Lower leg skin (tissue), 3 donors: ENCODE measurements at regions not wholly inside any gene's neighbourhood (a gene's known extent, or its start where the extent isn't known, plus 50 kb on each side); places are given as distances from the start of the nearest gene placed in this dataset.

Source experiments
- CTCF ChIP-seq, 3 donors: fragments of 450-650 bp; IDR thresholded peaks; one replicate each; pipeline ENCODE4 v1.5.1; 2016; ENCODE audit warnings: antibody characterized with exemption in 3 of 3, mild to moderate bottlenecking in 3 of 3, moderate library complexity in 2 of 3
- POLR2A ChIP-seq, 2 donors: fragments of 450-650 bp; IDR thresholded peaks; one replicate each; pipeline ENCODE4 v1.6.1; 2016 to 2017; ENCODE audit warnings: antibody characterized with exemption in 2 of 2, mild to moderate bottlenecking in 1 of 2, moderate library complexity in 1 of 2

GRCh38 chr2:239495791-239496233 lies 95.0 kb upstream of the HDAC4 start:
- no peak for TF ChIP-seq CTCF (IDR thresholded peaks at IDR 0.05)
- TF ChIP-seq POLR2A (IDR thresholded peaks at IDR 0.05): no peak
